Mucosa of descending colon (tissue), 3 donors: ENCODE measurements at regions not wholly inside any gene's neighbourhood (a gene's known extent, or its start where the extent isn't known, plus 50 kb on each side); places are given as distances from the start of the nearest gene placed in this dataset.
A peak's percentile ranks its signal among the peaks of the same experiment; 100 is the strongest.

Source experiments
- ATAC-seq: fragments of 200-7000 bp; cut with Tn5 transposase; one replicate; pipeline ENCODE4 v1.9.1; 2020; ENCODE audit warnings: mild to moderate bottlenecking, moderate library complexity
- DNase-seq, 3 donors: peaks; one replicate each; pipeline ENCODE4 v3.0.0-alpha.2; 2020
- H3K36me3 ChIP-seq: fragments of 200-600 bp; one replicate; pipeline ENCODE4 v1.8.0; 2021; ENCODE audit warnings: low read depth, mild to moderate bottlenecking
- H3K4me1 ChIP-seq: fragments of 200-600 bp; one replicate; pipeline ENCODE4 v1.8.0; 2021; ENCODE audit warnings: low read depth, mild to moderate bottlenecking
- H3K4me3 ChIP-seq: fragments of 200-600 bp; one replicate; pipeline ENCODE4 v1.8.0; 2021; ENCODE audit warnings: mild to moderate bottlenecking
- H3K9me3 ChIP-seq: fragments of 200-600 bp; one replicate; pipeline ENCODE4 v1.8.0; 2021; ENCODE audit warnings: mild to moderate bottlenecking
- intact Hi-C, 2 donors: fragments of 100-400 bp; cut with DNase I in 1 of 2; cut with micrococcal nuclease in 1 of 2; formaldehyde crosslinking; loops; one replicate each; pipeline versions ENCODE4 v1.11.0 to v1.11.1; 2022; cut with DNase I, micrococcal nuclease
- TF ChIP-seq, protein P1 (sequence below): fragments of 200-600 bp; IDR thresholded peaks from one replicate; pipeline ENCODE4 v1.8.0; 2022; ENCODE audit warnings: antibody characterized with exemption, mild to moderate bottlenecking
- donor health status: DM: no; HTN: no; CAD: no; lungs with moderate emphysema.
- donor health status: DM: no; HTN: no; CAD: no.
- donor health status: DM: no; HTN: yes; CAD: no.

DNA sequence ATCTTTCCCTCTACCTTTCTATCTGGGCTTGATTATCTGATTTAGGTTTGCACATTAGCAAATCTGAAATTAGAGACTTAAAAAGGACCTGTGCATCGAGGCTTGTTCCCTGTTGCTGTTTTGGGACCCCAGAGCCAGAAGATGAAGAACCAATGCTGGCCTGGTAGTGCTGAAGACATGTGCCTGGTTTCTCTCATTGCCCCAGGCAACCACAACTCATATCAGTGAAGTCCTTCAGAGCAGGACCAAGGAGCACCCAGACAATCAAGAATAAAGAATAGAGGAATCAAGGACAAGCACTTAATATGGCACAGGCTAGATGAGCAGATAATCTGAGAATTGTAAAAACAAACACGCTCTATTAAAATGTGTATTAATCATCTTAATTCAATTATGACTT lies 362.7 kb downstream of the DMRTA1 start:
- Histone ChIP-seq H3K36me3 (no peaks in the 10 kb centered on the region), H3K9me3 (no peaks in the 10 kb centered on the region), H3K4me3 (no peak overlapping the region), H3K4me1 (no peaks in the 10 kb centered on the region)
- intact Hi-C loops = no loop called here
- ATAC-seq (no peak), DNase-seq (no peak)
- TF ChIP-seq, protein P1, sequence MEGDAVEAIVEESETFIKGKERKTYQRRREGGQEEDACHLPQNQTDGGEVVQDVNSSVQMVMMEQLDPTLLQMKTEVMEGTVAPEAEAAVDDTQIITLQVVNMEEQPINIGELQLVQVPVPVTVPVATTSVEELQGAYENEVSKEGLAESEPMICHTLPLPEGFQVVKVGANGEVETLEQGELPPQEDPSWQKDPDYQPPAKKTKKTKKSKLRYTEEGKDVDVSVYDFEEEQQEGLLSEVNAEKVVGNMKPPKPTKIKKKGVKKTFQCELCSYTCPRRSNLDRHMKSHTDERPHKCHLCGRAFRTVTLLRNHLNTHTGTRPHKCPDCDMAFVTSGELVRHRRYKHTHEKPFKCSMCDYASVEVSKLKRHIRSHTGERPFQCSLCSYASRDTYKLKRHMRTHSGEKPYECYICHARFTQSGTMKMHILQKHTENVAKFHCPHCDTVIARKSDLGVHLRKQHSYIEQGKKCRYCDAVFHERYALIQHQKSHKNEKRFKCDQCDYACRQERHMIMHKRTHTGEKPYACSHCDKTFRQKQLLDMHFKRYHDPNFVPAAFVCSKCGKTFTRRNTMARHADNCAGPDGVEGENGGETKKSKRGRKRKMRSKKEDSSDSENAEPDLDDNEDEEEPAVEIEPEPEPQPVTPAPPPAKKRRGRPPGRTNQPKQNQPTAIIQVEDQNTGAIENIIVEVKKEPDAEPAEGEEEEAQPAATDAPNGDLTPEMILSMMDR = no peak

DNA sequence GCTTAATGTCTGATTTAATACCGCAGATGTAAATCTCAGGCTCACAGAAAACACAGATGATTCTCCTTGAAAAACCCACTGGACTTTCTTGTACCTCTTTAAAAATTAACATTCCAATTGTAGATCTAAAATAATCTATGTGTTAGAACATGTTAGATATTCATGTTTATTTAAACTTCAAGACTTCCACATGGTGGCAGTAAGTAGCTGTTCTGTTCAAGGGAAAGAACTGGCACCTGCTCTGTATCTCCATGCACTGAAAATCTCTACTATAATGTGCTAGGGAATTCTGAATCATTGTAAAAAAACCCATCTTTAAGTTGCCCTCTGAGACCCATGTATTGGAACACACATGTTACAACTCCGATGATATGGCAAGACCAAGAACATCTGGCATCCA lies 366.9 kb downstream of the DMRTA1 start:
- Histone ChIP-seq H3K36me3 (no peaks in the 10 kb centered on the region), H3K9me3 (no peaks in the 10 kb centered on the region), H3K4me3 (no peak overlapping the region), H3K4me1 (no peaks in the 10 kb centered on the region)
- TF ChIP-seq, protein P1 = no peak
- ATAC-seq (peak; percentile 31), DNase-seq (no peak)
- intact Hi-C loops = no loop called here

DNA sequence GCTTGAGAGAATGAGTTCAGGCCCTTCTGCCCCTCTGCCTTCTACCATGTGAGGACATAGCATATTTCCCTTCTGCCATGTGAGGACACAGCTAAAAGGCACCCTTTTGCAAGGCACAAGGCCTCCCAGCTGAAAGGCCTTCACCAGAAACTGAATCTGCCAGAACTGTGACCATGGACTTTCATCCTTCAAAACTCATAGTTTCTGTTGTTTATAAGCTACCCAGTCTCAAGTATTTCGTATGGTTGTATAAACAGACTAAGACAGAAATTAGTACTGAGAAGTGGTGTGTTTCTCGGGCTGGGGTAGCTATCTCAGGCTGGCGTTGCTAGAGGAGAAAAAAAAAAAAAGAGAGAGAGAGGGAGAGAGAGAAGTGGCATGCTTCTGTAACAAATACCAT lies 368.6 kb downstream of the DMRTA1 start:
- H3K9me3 ChIP-seq = no peaks in the 10 kb centered on the region
- intact Hi-C loops = no loop called here
- DNase-seq (no peak), ATAC-seq (no peak)
- no peaks in the 10 kb centered on the region for H3K4me1 ChIP-seq
- TF ChIP-seq, protein P1 = no peak
- no peaks in the 10 kb centered on the region for H3K36me3 ChIP-seq
- no peak overlapping the region for H3K4me3 ChIP-seq

DNA sequence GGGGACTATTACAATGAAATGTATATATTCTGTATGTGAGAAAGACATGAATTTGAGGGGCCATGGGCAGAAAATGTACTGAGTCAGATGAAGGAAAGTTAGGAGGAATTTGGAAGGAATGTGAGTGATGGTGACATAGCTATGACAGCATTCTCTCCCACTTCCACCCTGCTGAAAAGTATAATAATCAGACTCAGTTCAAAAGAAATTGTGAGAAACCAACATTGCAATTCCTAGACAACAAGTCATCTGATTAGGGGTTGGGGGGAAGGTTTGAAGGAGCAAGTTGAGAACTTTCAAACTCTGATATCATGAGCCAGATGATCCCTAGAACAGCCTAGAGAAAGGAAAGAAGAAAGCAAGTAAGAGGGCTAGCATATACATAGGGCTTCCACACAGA lies 370.6 kb downstream of the DMRTA1 start:
- Histone ChIP-seq H3K9me3 (no peaks in the 10 kb centered on the region), H3K4me1 (no peaks in the 10 kb centered on the region), H3K4me3 (no peak overlapping the region), H3K36me3 (no peaks in the 10 kb centered on the region)
- intact Hi-C loops = no loop called here
- TF ChIP-seq, protein P1 = no peak
- DNase-seq = no peak
- ATAC-seq = no peak

DNA sequence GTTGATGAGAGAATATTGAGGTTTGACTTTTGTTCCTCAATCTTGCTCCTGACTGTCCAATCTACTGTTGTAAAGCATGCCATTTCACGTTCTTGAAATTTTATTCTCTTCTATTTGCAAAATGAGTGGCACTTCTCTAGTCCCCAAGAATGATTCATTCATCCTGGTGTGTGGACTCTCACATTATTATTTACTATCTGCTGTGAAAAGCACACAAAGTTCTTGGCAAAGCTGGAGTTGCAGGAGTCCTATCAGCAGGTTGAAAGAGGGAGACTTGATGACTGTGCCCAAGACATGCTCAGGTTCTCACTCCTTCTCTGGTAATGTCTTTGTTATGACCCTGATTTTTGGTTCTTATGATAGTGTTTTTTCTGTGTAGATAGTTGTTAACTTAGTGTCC lies 382.6 kb downstream of the DMRTA1 start:
- intact Hi-C loops = no loop called here
- no peaks in the 10 kb centered on the region for H3K4me1 ChIP-seq
- no peaks in the 10 kb centered on the region for H3K9me3 ChIP-seq
- DNase-seq (no peak), ATAC-seq (no peak)
- H3K36me3 ChIP-seq = no peaks in the 10 kb centered on the region
- TF ChIP-seq, protein P1 = no peak
- no peak overlapping the region for H3K4me3 ChIP-seq

DNA sequence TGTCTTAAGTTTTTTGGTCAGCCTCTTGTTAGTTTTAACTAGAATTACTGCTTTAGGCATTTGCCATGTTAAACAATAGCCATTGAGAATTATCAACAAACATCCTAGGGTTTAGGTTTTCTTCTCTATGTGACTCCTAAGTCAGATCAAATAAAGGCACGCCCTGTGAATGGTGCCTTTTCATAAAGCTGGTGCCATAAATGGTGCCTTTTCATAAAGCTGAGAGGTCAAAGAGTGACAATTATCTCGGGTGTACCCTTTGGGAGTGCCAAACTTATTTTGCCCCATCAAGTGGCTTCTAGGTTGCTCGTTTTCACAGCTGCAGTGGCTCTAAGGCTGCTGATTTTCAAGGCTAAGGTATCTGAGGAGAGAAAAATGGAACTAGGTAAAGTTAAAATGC lies 391.6 kb downstream of the DMRTA1 start:
- Histone ChIP-seq H3K4me3 (no peak overlapping the region), H3K36me3 (no peaks in the 10 kb centered on the region), H3K9me3 (no peaks in the 10 kb centered on the region), H3K4me1 (no peaks in the 10 kb centered on the region)
- DNase-seq = peak in 1 of 3 donors; percentile 62
- ATAC-seq = peak; percentile 93
- TF ChIP-seq, protein P1 = no peak
- intact Hi-C loops = no loop called here
